PC-3 (cell line): ENCODE measurements at regions not wholly inside any gene's neighbourhood (a gene's known extent, or its start where the extent isn't known, plus 50 kb on each side); places are given as distances from the start of the nearest gene placed in this dataset.

Source experiments
- CTCF ChIP-seq: fragments of 300-600 bp; sonication (generic); conservative IDR thresholded peaks from 2 replicates; pipeline ENCODE4 v1.5.1; 2017; ENCODE audit warnings: antibody characterized with exemption, low read depth, mild to moderate bottlenecking, low read length
- EZH2 ChIP-seq: fragments of 300-600 bp; sonication (generic); IDR thresholded peaks from one replicate; pipeline ENCODE4 v1.6.1; 2017; ENCODE audit warnings: antibody characterized with exemption, mild to moderate bottlenecking, low read length; ENCODE audit not compliant: unreplicated experiment
- EZH2phosphoT487 ChIP-seq: fragments of 300-600 bp; sonication (generic); IDR thresholded peaks from 2 replicates; pipeline ENCODE4 v1.6.1; 2018; ENCODE audit warnings: mild to moderate bottlenecking, antibody characterized with exemption, low read length, borderline replicate concordance

DNA sequence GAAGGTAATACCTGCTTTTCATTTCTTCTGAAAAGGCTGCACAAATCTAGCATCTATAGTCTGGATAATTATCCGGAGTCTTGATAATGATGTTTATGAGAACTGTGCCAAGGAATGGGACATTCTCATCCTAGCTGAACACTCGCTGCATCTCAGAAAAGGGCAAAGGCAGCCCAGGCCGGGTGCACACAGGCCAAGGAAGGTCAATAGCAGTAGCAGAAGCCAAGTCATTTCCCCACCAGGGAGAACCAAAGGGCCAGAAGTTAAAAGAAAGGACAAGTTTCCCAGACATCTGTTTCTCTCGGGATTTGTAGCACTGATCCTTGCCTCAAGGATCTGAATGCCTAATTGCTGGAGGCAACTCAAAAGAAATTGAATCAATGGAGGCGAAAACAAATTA is 66.1 kb upstream of the ANKRD55 start:
- TF ChIP-seq CTCF (no peak), EZH2 (no peak), EZH2phosphoT487 (no peak)
